Tibial artery (tissue), 4 donors: ENCODE measurements at regions not wholly inside any gene's neighbourhood (a gene's known extent, or its start where the extent isn't known, plus 50 kb on each side); places are given as distances from the start of the nearest gene placed in this dataset.

Experiments
- DNase-seq, 2 donors: peaks; one replicate each; pipeline ENCODE4 v3.0.0-alpha.2; 2019
- H3K27ac ChIP-seq, 2 donors: fragments of 200-600 bp; sonication (generic) in 1 of 2; 1 replicate in 1 of 2; 2 replicates in 1 of 2; pipeline ENCODE4 v1.5.1; 2018 to 2019; ENCODE audit warnings: mild to moderate bottlenecking in 1 of 2
- H3K27me3 ChIP-seq, 2 donors: fragments of 200-600 bp; sonication (generic) in 1 of 2; one replicate each; pipeline versions ENCODE4 v1.5.1 to v1.6.0; 2016 to 2019
- H3K36me3 ChIP-seq, 3 donors: fragments of 200-600 bp; sonication (generic) in 2 of 3; one replicate each; pipeline ENCODE4 v1.5.1; 2016 to 2019; ENCODE audit warnings: mild to moderate bottlenecking in 2 of 3
- H3K4me1 ChIP-seq, 4 donors: fragments of 200-600 bp; sonication (generic) in 2 of 4; 1 replicate in 3 of 4; 2 replicates in 1 of 4; pipeline ENCODE4 v1.5.1; 2016 to 2019
- H3K4me3 ChIP-seq, 2 donors: fragments of 200-600 bp; sonication (generic) in 1 of 2; 1 replicate in 1 of 2; 2 replicates in 1 of 2; pipeline ENCODE4 v1.5.1; 2018 to 2019; ENCODE audit warnings: mild to moderate bottlenecking in 2 of 2
- H3K9me3 ChIP-seq, 3 donors: fragments of 200-600 bp; sonication (generic) in 1 of 3; one replicate each; pipeline ENCODE4 v1.5.1; 2016 to 2019
- CTCF ChIP-seq, 2 experiments: fragments of 200-600 bp in 1 of 2; fragments of 450-650 bp in 1 of 2; IDR thresholded peaks; one replicate each; pipeline ENCODE4 v1.5.1; 2017 to 2019; ENCODE audit warnings: antibody characterized with exemption in 2 of 2, mild to moderate bottlenecking in 1 of 2, moderate library complexity in 1 of 2
- intact Hi-C: fragments of 100-400 bp; cut with DNase I; formaldehyde crosslinking; loops from one replicate; pipeline ENCODE4 v1.15.0; 2023; ENCODE audit warnings: low total_unique reads

GRCh38 chr10:78362406-78363022 is 328.9 kb downstream of the RPS24 start:
- Histone ChIP-seq H3K27ac (no peak overlapping the region), H3K36me3 (no peaks in the 10 kb centered on the region), H3K4me1 (peaks cover 0 to 10% (median 4%) of the 10 kb centered on the region in 4 donors), H3K9me3 (no peaks in the 10 kb centered on the region), H3K4me3 (no peak overlapping the region), H3K27me3 (peaks cover 0 to 6% of the 10 kb centered on the region in 2 donors)
- intact Hi-C loops: no loop called here
- no peak for TF ChIP-seq CTCF (IDR thresholded peaks at IDR 0.05)
- peak in 1 of 2 donors; percentile 43 for DNase-seq

GRCh38 chr10:78363190-78363589 is 329.5 kb downstream of the RPS24 start:
- intact Hi-C loops: no loop called here
- DNase-seq: no peak
- no peak overlapping the region for H3K27ac ChIP-seq
- H3K9me3 ChIP-seq: no peaks in the 10 kb centered on the region
- no peak for TF ChIP-seq CTCF (IDR thresholded peaks at IDR 0.05)
- no peaks in the 10 kb centered on the region for H3K36me3 ChIP-seq
- no peak overlapping the region for H3K4me3 ChIP-seq
- H3K27me3 ChIP-seq: peaks cover 0 to 6% of the 10 kb centered on the region in 2 donors
- peaks cover 0 to 10% (median 4%) of the 10 kb centered on the region in 4 donors for H3K4me1 ChIP-seq

- peaks cover 0 to 10% (median 4%) of the 10 kb centered on the region in 4 donors for H3K4me1 ChIP-seq
- no peaks in the 10 kb centered on the region for H3K9me3 ChIP-seq
- H3K27me3 ChIP-seq: no peaks in the 10 kb centered on the region
- H3K36me3 ChIP-seq: no peaks in the 10 kb centered on the region
- no peak overlapping the region for H3K4me3 ChIP-seq
- DNase-seq: no peak
- intact Hi-C loops: no loop called here
- no peak for TF ChIP-seq CTCF (IDR thresholded peaks at IDR 0.05)
- no peak overlapping the region for H3K27ac ChIP-seq
These were observed 332.0 kb downstream of the RPS24 start for GRCh38 chr10:78365694-78366093.

GRCh38 chr10:78366663-78367411 is 333.2 kb downstream of the RPS24 start:
- peaks cover 0 to 16% (median 4%) of the 10 kb centered on the region in 4 donors for H3K4me1 ChIP-seq
- H3K9me3 ChIP-seq: no peaks in the 10 kb centered on the region
- H3K36me3 ChIP-seq: no peaks in the 10 kb centered on the region
- DNase-seq: no peak
- TF ChIP-seq CTCF (IDR thresholded peaks at IDR 0.05): no peak
- H3K4me3 ChIP-seq: no peak overlapping the region
- no peaks in the 10 kb centered on the region for H3K27me3 ChIP-seq
- no peak overlapping the region for H3K27ac ChIP-seq
- intact Hi-C loops: no loop called here

- H3K4me1 ChIP-seq: peaks cover 0 to 9% (median 0%) of the 10 kb centered on the region in 4 donors
- DNase-seq: no peak
- TF ChIP-seq CTCF (IDR thresholded peaks at IDR 0.05): no peak
- intact Hi-C loops: no loop called here
- no peak overlapping the region for H3K27ac ChIP-seq
- H3K36me3 ChIP-seq: no peaks in the 10 kb centered on the region
- no peaks in the 10 kb centered on the region for H3K27me3 ChIP-seq
- no peaks in the 10 kb centered on the region for H3K9me3 ChIP-seq
- H3K4me3 ChIP-seq: no peak overlapping the region
These were observed 334.1 kb downstream of the RPS24 start for GRCh38 chr10:78367751-78368150.
